IMR-90 (cell line): ENCODE measurements at regions not wholly inside any gene's neighbourhood (a gene's known extent, or its start where the extent isn't known, plus 50 kb on each side); places are given as distances from the start of the nearest gene placed in this dataset.

ENCODE experiments used
- ATAC-seq: fragments of 200-7000 bp; cut with Tn5 transposase; 2 replicates; pipeline ENCODE4 v1.9.1; 2020; ENCODE audit warnings: low read depth, mild to moderate bottlenecking, moderate library complexity
- BruUV-seq: library from RNA; stranded (reverse); fragments of 400-500 nt; replicated peaks from 2 replicates; lab custom pipeline; 2021; lab: Mats Ljungman, UMichigan
- CTCF ChIA-PET: fragments of 300-600 bp; formaldehyde crosslinking; extraction: SDS; loops from one replicate; lab custom pipeline; 2021; ENCODE audit warnings: antibody characterized with exemption; lab: Yijun Ruan, JAX
- POLR2A ChIA-PET: fragments of 300-600 bp; sonication (Branson Sonifier 250); formaldehyde crosslinking; loops from one replicate; lab custom pipeline; 2022; ENCODE audit warnings: antibody characterized with exemption; ENCODE audit not compliant: unreplicated experiment; lab: Charles Lee
- DNase-seq: peaks from one replicate; pipeline ENCODE4 v3.0.0; 2013
- H2AFZ ChIP-seq: replicated peaks from 2 replicates; pipeline ENCODE3; 2013; ENCODE audit warnings: low read length, mild to moderate bottlenecking; ENCODE audit not compliant: poor library complexity
- H2AK5ac ChIP-seq: 2 replicates; pipeline ENCODE4 v1.6.1; 2013; ENCODE audit warnings: low read depth, low read length, inconsistent platforms
- H2AK9ac ChIP-seq: replicated peaks from 2 replicates; pipeline ENCODE3; 2013; ENCODE audit warnings: mild to moderate bottlenecking, low read depth, low read length, moderate library complexity; ENCODE audit not compliant: poor library complexity
- H2BK120ac ChIP-seq: 2 replicates; pipeline ENCODE4 v1.6.1; 2013; ENCODE audit warnings: low read depth, low read length, inconsistent platforms
- H2BK15ac ChIP-seq: 3 replicates; pipeline ENCODE4 v1.6.1; 2013; ENCODE audit warnings: low read depth, low read length, inconsistent platforms
- H2BK20ac ChIP-seq: 2 replicates; pipeline ENCODE4 v1.6.1; 2013; ENCODE audit warnings: low read depth, mild to moderate bottlenecking, inconsistent platforms, low read length, moderate library complexity
- H2BK5ac ChIP-seq: 2 replicates; pipeline ENCODE4 v1.6.1; 2013; ENCODE audit warnings: mild to moderate bottlenecking, low read depth, low read length, inconsistent platforms; ENCODE audit not compliant: poor library complexity, severe bottlenecking
- H3K14ac ChIP-seq: replicated peaks from 2 replicates; pipeline ENCODE4 v1.6.1; 2013; ENCODE audit warnings: low read depth, low read length, inconsistent platforms
- H3K18ac ChIP-seq: 2 replicates; pipeline ENCODE4 v1.6.1; 2013; ENCODE audit warnings: low read depth, low read length, control low read depth
- H3K23ac ChIP-seq: 2 replicates; pipeline ENCODE4 v1.6.1; 2013; ENCODE audit warnings: low read depth, low read length, inconsistent platforms
- H3K27ac ChIP-seq: 2 replicates; pipeline ENCODE4 v1.5.1; 2013; ENCODE audit warnings: mild to moderate bottlenecking, control low read depth, low read length; ENCODE audit not compliant: insufficient read depth
- H3K27me3 ChIP-seq: 2 replicates; pipeline ENCODE4 v1.6.1; 2013; ENCODE audit warnings: low read length; ENCODE audit not compliant: control insufficient read depth, insufficient read depth
- H3K36me3 ChIP-seq: 2 replicates; pipeline ENCODE4 v1.6.1; 2013; ENCODE audit warnings: low read length, mixed read lengths; ENCODE audit not compliant: control insufficient read depth, insufficient read depth
- H3K4ac ChIP-seq: 2 replicates; pipeline ENCODE4 v1.6.1; 2013; ENCODE audit warnings: low read depth, low read length, inconsistent platforms
- H3K4me1 ChIP-seq: 2 replicates; pipeline ENCODE4 v1.6.1; 2013; ENCODE audit warnings: low read length, mixed read lengths; ENCODE audit not compliant: control insufficient read depth, insufficient read depth
- H3K4me2 ChIP-seq: 2 replicates; pipeline ENCODE4 v1.6.1; 2013; ENCODE audit warnings: low read depth, mild to moderate bottlenecking, control low read depth, low read length, moderate library complexity
- H3K4me3 ChIP-seq: 2 replicates; pipeline ENCODE4 v1.5.1; 2013; ENCODE audit warnings: low read depth, mild to moderate bottlenecking, control low read depth, low read length, moderate library complexity; ENCODE audit not compliant: insufficient read depth
- H3K56ac ChIP-seq: 2 replicates; pipeline ENCODE4 v1.6.1; 2013; ENCODE audit warnings: low read length, inconsistent platforms; ENCODE audit not compliant: insufficient read depth; ENCODE audit errors: extremely low read depth
- H3K79me1 ChIP-seq, 2 experiments: 2 replicates each; pipeline ENCODE4 v1.6.1; 2013; ENCODE audit warnings: low read length in 2 of 2, inconsistent platforms in 1 of 2, low read depth in 1 of 2
- H3K9ac ChIP-seq: 2 replicates; pipeline ENCODE4 v1.6.1; 2013; ENCODE audit warnings: low read depth, low read length, control low read depth
- H3K9me1 ChIP-seq: 2 replicates; pipeline ENCODE4 v1.6.1; 2013; ENCODE audit warnings: low read length, inconsistent platforms; ENCODE audit not compliant: insufficient read depth
- H3K9me3 ChIP-seq: 2 replicates; pipeline ENCODE4 v1.6.1; 2013; ENCODE audit warnings: low read length; ENCODE audit not compliant: control insufficient read depth, insufficient read depth
- H4K20me1 ChIP-seq: 2 replicates; pipeline ENCODE4 v1.6.1; 2013; ENCODE audit warnings: low read length, inconsistent platforms; ENCODE audit not compliant: insufficient read depth
- H4K5ac ChIP-seq: 2 replicates; pipeline ENCODE4 v1.6.1; 2013; ENCODE audit warnings: mild to moderate bottlenecking, low read depth, low read length, control low read depth
- H4K8ac ChIP-seq, 2 experiments: 2 replicates each; pipeline ENCODE4 v1.6.1; 2013; ENCODE audit warnings: low read depth in 2 of 2, low read length in 2 of 2, control low read depth in 1 of 2, inconsistent platforms in 1 of 2
- H4K91ac ChIP-seq: 2 replicates; pipeline ENCODE4 v1.6.1; 2013; ENCODE audit warnings: low read depth, low read length, inconsistent platforms; ENCODE audit not compliant: insufficient read depth
- FOS ChIP-seq: fragments of 150-350 bp; IDR thresholded peaks from 2 replicates; pipeline ENCODE4 v1.6.1; 2016; ENCODE audit warnings: low read depth, low read length
- MAFK ChIP-seq: IDR thresholded peaks from 2 replicates; pipeline ENCODE4 v1.6.1; 2012; ENCODE audit warnings: low read depth, low read length, improper control_type of control experiment
- MXI1 ChIP-seq: IDR thresholded peaks from 2 replicates; pipeline ENCODE4 v1.6.1; 2012; ENCODE audit warnings: low read depth, mild to moderate bottlenecking, low read length, moderate library complexity, borderline replicate concordance
- USF2 ChIP-seq: fragments of 150-350 bp; IDR thresholded peaks from 2 replicates; pipeline ENCODE4 v1.6.1; 2017; ENCODE audit warnings: mild to moderate bottlenecking, antibody characterized with exemption, low read length, low read depth
- WGBS, 2 experiments: methylation state at CpG; one replicate each; pipeline versions ENCODE4 v1.1.5 to v1.1.7; 2013; ENCODE audit warnings: missing lambda C conversion rate in 2 of 2; ENCODE audit not compliant: insufficient read length in 1 of 2; ENCODE audit errors: extremely low coverage in 2 of 2; 5-methylcytosine and 5-hydroxymethylcytosine counted together
- dilution Hi-C: fragments of 300-500 bp; cut with HindIII; formaldehyde crosslinking; loops from one replicate; pipeline ENCODE4 v1.14.3; 2018; ENCODE audit warnings: low sequenced_read_pairs; ENCODE audit not compliant: unreplicated experiment
- in situ Hi-C: fragments of 300-500 bp; cut with MboI; formaldehyde crosslinking; loops from 3 replicates; pipeline ENCODE4 v1.14.3; 2019; ENCODE audit warnings: low sequenced_read_pairs, inconsistent platforms, mixed read lengths
- intact Hi-C: fragments of 100-400 bp; cut with micrococcal nuclease; formaldehyde crosslinking; loops from 2 replicates; pipeline ENCODE4 v1.10.0; 2022

- TF ChIP-seq MXI1: no peak
These were observed 67.5 kb upstream of the EDN1 start (continued) for GRCh38 chr6:12222405-12223366.

GRCh38 chr6:12223383-12223782 is 66.8 kb upstream of the EDN1 start:
- Histone ChIP-seq H3K9me3 (no peaks in the 10 kb centered on the region), H3K4ac (no peak overlapping the region), H2BK15ac (no peak overlapping the region), H4K20me1 (no peaks in the 10 kb centered on the region), H2AFZ (no peak overlapping the region), H3K9me1 (no peaks in the 10 kb centered on the region; the same call in 1 of the 2 replicates), H3K56ac (no peak overlapping the region), H4K8ac (no peak overlapping the region), H4K91ac (no peak overlapping the region), H3K79me1 (no peaks in the 10 kb centered on the region), H3K4me1 (no peaks in the 10 kb centered on the region), H3K36me3 (no peaks in the 10 kb centered on the region), H2AK9ac (no peak overlapping the region), H3K4me2 (no peak overlapping the region), H3K27ac (no peak overlapping the region), H2BK20ac (no peak overlapping the region), H2BK120ac (no peak overlapping the region), H3K23ac (no peak overlapping the region), H2AK5ac (no peak overlapping the region), H3K9ac (no peak overlapping the region), H2BK5ac (no peak overlapping the region), H4K5ac (no peak overlapping the region), H3K4me3 (no peak overlapping the region), H3K18ac (no peak overlapping the region), H3K14ac (no peak overlapping the region), H3K27me3 (no peaks in the 10 kb centered on the region)
- ATAC-seq (no peak), DNase-seq (no peak)
- BruUV-seq: no TSS peak
- ChIA-PET CTCF (interaction anchor here (1.5 kb wide), 1 partner anchor 11 kb away, joined by 5 read pairs; no protein-coding TSS in a partner anchor), POLR2A (no interaction called here)
- TF ChIP-seq MAFK (no peak), FOS (no peak), USF2 (no peak)
- in situ Hi-C loops: no loop called here
- no CpG with 5 or more reads among the region's 5 CpGs for WGBS, 2 experiments
- dilution Hi-C loops: no loop called here
- intact Hi-C loops: no loop called here
